ENCODE measurements at regions not wholly inside any gene's neighbourhood (a gene's known extent, or its start where the extent isn't known, plus 50 kb on each side); places are given as distances from the start of the nearest gene placed in this dataset.
A peak's percentile ranks its signal among the peaks of the same experiment; 100 is the strongest.

DNA sequence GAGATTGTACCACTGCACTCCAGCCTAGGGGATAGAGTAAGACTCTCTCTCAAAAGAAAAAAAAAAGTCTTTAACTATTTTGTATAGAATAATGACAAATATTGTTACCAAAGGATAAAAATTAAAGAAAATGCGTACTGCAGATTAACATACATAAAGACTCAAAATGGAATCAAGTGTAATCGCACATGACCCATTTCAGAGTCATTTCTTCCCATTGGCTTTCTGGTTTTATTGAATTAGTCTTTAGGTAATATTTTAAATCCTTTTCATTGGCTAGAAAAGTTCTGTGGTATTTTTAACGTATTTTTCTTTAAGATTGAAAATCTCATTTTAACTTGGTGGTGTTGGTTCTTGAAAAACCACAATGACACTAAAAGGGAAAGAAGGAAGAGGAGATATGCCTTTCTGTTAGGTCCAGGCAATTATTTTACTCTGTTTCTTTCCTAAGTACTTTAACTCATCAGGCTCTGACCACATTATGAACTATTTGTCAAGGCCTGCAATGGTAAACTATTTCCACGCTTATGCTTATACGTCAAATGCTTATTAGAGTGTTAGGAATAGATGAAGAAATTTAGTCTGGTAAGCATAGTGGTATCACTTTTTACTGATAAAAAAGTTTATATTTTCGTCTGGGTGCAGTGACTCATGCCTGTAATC is 52.3 kb downstream of the PLEKHG1 start:
- TF ChIP-seq, protein P1, sequence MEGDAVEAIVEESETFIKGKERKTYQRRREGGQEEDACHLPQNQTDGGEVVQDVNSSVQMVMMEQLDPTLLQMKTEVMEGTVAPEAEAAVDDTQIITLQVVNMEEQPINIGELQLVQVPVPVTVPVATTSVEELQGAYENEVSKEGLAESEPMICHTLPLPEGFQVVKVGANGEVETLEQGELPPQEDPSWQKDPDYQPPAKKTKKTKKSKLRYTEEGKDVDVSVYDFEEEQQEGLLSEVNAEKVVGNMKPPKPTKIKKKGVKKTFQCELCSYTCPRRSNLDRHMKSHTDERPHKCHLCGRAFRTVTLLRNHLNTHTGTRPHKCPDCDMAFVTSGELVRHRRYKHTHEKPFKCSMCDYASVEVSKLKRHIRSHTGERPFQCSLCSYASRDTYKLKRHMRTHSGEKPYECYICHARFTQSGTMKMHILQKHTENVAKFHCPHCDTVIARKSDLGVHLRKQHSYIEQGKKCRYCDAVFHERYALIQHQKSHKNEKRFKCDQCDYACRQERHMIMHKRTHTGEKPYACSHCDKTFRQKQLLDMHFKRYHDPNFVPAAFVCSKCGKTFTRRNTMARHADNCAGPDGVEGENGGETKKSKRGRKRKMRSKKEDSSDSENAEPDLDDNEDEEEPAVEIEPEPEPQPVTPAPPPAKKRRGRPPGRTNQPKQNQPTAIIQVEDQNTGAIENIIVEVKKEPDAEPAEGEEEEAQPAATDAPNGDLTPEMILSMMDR (IDR thresholded peaks at IDR 0.05; ENCODE audit: poor library complexity) = no peak
- TF ChIP-seq EZH2 (IDR thresholded peaks at IDR 0.05; ENCODE audit: borderline replicate concordance) = no peak
- TF ChIP-seq EZH2phosphoT487 (IDR thresholded peaks at IDR 0.05; ENCODE audit: low read depth, severe bottlenecking, unreplicated experiment) = no peak
- Histone ChIP-seq H3K4me1 (ENCODE audit: insufficient read depth) (no peaks in the 10 kb centered on the region), H3K36me3 (replicated peaks; ENCODE audit: insufficient read depth, low read depth) (no peaks in the 10 kb centered on the region), H3K9me3 (ENCODE audit: low read depth) (no peaks in the 10 kb centered on the region), H3K4me3 (no peak overlapping the region), H3K4me2 (no peak overlapping the region), H4K20me1 (ENCODE audit: insufficient read depth, poor library complexity, severe bottlenecking) (no peaks in the 10 kb centered on the region), H2AFZ (no peak overlapping the region), H3K27me3 (no peaks in the 10 kb centered on the region), H3K27ac (no peak overlapping the region), H3K9me2 (replicated peaks; ENCODE audit: insufficient read depth) (no peaks in the 10 kb centered on the region), H3K79me2 (no peaks in the 10 kb centered on the region)
- WGBS (ENCODE audit: low lambda C conversion rate, missing lambda C conversion rate) = 83% methylated on average over 6 of the region's 6 CpGs
- no peak for DNase-seq (ENCODE audit: low spot score)

GRCh38 chr6:150652848-150653613 is 53.3 kb downstream of the PLEKHG1 start:
- no peak overlapping the region for H3K4me2 ChIP-seq
- WGBS (ENCODE audit: low lambda C conversion rate, missing lambda C conversion rate) = 86% methylated on average over 7 of the region's 7 CpGs
- no peak overlapping the region for H3K4me3 ChIP-seq
- TF ChIP-seq, protein P1 (IDR thresholded peaks at IDR 0.05; ENCODE audit: poor library complexity) = no peak
- TF ChIP-seq EZH2 (IDR thresholded peaks at IDR 0.05; ENCODE audit: borderline replicate concordance) (no peak), EZH2phosphoT487 (IDR thresholded peaks at IDR 0.05; ENCODE audit: low read depth, severe bottlenecking, unreplicated experiment) (no peak)
- no peaks in the 10 kb centered on the region for H4K20me1 ChIP-seq (ENCODE audit: insufficient read depth, poor library complexity, severe bottlenecking)
- no peak overlapping the region for H2AFZ ChIP-seq
- no peaks in the 10 kb centered on the region for H3K4me1 ChIP-seq (ENCODE audit: insufficient read depth)
- H3K79me2 ChIP-seq = no peaks in the 10 kb centered on the region
- H3K36me3 ChIP-seq (replicated peaks; ENCODE audit: insufficient read depth, low read depth) = no peaks in the 10 kb centered on the region
- no peaks in the 10 kb centered on the region for H3K9me3 ChIP-seq (ENCODE audit: low read depth)
- H3K27me3 ChIP-seq = no peaks in the 10 kb centered on the region
- no peak for DNase-seq (ENCODE audit: low spot score)
- H3K27ac ChIP-seq = peak overlapping the region; percentile 13
- no peaks in the 10 kb centered on the region for H3K9me2 ChIP-seq (replicated peaks; ENCODE audit: insufficient read depth)

- Histone ChIP-seq H4K20me1 (ENCODE audit: insufficient read depth, poor library complexity, severe bottlenecking) (no peaks in the 10 kb centered on the region), H3K27me3 (no peaks in the 10 kb centered on the region), H3K27ac (no peak overlapping the region), H3K79me2 (no peaks in the 10 kb centered on the region), H3K9me3 (ENCODE audit: low read depth) (no peaks in the 10 kb centered on the region), H3K4me1 (ENCODE audit: insufficient read depth) (peaks cover 8% of the 10 kb centered on the region), H3K4me3 (no peak overlapping the region), H3K4me2 (no peak overlapping the region), H2AFZ (no peak overlapping the region), H3K9me2 (replicated peaks; ENCODE audit: insufficient read depth) (no peaks in the 10 kb centered on the region), H3K36me3 (replicated peaks; ENCODE audit: insufficient read depth, low read depth) (no peaks in the 10 kb centered on the region)
- no peak for DNase-seq (ENCODE audit: low spot score)
- TF ChIP-seq, protein P1 (IDR thresholded peaks at IDR 0.05; ENCODE audit: poor library complexity) = no peak
- no peak for TF ChIP-seq EZH2 (IDR thresholded peaks at IDR 0.05; ENCODE audit: borderline replicate concordance)
- TF ChIP-seq EZH2phosphoT487 (IDR thresholded peaks at IDR 0.05; ENCODE audit: low read depth, severe bottlenecking, unreplicated experiment) = no peak
- WGBS (ENCODE audit: low lambda C conversion rate, missing lambda C conversion rate) = 88% methylated on average over 3 of the region's 3 CpGs
Measured at GRCh38 chr6:150654608-150655007, 54.9 kb downstream of the PLEKHG1 start.

Measured in hepatocyte (in vitro differentiated cells).